Mesodermal cell (in vitro differentiated cells): ENCODE measurements at regions not wholly inside any gene's neighbourhood (a gene's known extent, or its start where the extent isn't known, plus 50 kb on each side); places are given as distances from the start of the nearest gene placed in this dataset.

Experiments
- H3K27ac ChIP-seq: 2 replicates; pipeline ENCODE4 v1.7.0; 2013; ENCODE audit warnings: mild to moderate bottlenecking, low read depth, low read length, moderate library complexity; ENCODE audit not compliant: severe bottlenecking
- H3K36me3 ChIP-seq: 2 replicates; pipeline ENCODE4 v1.7.1; 2013; ENCODE audit warnings: mild to moderate bottlenecking, low read length, moderate library complexity; ENCODE audit not compliant: control insufficient read depth, insufficient read depth
- H3K4me1 ChIP-seq: one replicate; pipeline ENCODE4 v1.7.1; 2013; ENCODE audit warnings: mild to moderate bottlenecking, low read length; ENCODE audit not compliant: insufficient read depth, control insufficient read depth, poor library complexity, severe bottlenecking
- H3K4me3 ChIP-seq: 2 replicates; pipeline ENCODE4 v1.7.0; 2013; ENCODE audit warnings: low read length, control low read depth, mild to moderate bottlenecking; ENCODE audit not compliant: insufficient read depth, poor library complexity, severe bottlenecking; ENCODE audit errors: extremely low read depth
- H3K9me3 ChIP-seq: 2 replicates; pipeline ENCODE4 v1.7.1; 2013; ENCODE audit warnings: mild to moderate bottlenecking, low read length, moderate library complexity; ENCODE audit not compliant: control insufficient read depth
- WGBS, 2 experiments: methylation state at CpG; one replicate each; pipeline ENCODE4 v1.1.5; 2013; ENCODE audit warnings: missing lambda C conversion rate in 2 of 2; ENCODE audit not compliant: insufficient coverage in 2 of 2; 5-methylcytosine and 5-hydroxymethylcytosine counted together

GRCh38 chr6:122020588-122021264 lies 378.7 kb upstream of the HSF2 start:
- 70 to 89% methylated on average over 2 of the region's 3 CpGs for WGBS, 2 experiments
- Histone ChIP-seq H3K4me1 (no peaks in the 10 kb centered on the region), H3K4me3 (no peak overlapping the region), H3K27ac (no peak overlapping the region), H3K9me3 (no peaks in the 10 kb centered on the region), H3K36me3 (no peaks in the 10 kb centered on the region)

DNA sequence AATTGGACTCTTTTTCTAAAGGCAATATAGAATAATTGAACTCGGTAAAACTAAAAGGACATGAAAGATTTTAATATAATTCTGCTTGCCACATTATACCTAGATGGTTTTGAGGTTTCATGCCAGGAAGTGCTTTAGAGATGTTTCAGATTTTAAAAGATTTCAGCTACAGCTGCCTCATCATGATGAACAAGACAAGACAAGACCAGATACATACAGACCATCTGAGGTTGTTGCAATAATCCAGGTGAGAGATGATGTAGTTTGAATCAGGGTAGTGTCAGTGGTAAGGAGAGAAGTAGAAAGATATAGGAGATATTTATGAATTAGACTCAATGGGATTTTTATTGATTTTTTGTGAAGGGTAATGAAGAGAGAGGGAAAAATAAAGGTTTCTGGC lies 374.3 kb upstream of the HSF2 start:
- Histone ChIP-seq H3K4me3 (no peak overlapping the region), H3K9me3 (no peaks in the 10 kb centered on the region), H3K36me3 (no peaks in the 10 kb centered on the region), H3K4me1 (no peaks in the 10 kb centered on the region), H3K27ac (no peak overlapping the region)
- no CpG with 5 or more reads among the region's 1 CpG for WGBS, 2 experiments

DNA sequence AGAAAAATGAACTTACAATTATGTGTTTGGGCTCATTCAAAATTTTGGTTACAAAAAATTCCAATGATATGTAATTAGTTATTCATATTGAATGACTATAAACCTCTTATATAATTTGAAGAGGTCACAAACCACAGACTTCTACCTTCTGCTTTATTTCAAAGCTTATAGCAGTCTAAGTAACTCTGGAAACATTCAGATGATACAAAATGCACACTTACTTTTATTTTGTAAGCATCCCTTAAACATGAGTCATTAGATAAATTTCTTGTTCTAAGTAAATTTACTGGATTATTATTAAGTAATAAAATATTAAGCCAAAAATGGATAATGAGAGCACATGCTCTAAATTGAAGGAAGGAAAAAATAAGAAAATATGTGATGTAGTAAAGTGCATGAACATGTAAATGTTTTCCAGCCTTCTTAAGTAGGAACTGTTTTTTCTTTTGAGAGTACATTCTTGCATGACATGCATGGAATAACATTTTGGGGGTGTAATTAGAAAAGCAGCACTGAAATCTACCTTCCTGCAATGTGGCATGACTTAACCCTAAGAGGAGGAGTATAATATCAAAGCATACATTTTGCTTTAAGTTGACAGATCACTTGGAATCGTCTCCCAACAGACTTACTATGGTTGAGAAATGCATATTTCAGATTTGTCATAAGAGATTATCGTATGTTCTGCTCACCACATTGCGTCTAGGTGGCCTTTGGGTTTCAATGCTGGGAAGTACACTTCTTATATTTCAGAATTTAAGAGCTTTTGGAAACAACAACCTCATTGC lies 372.7 kb upstream of the HSF2 start:
- Histone ChIP-seq H3K36me3 (no peaks in the 10 kb centered on the region), H3K9me3 (no peaks in the 10 kb centered on the region), H3K27ac (no peak overlapping the region), H3K4me1 (no peaks in the 10 kb centered on the region), H3K4me3 (no peak overlapping the region)
- no CpG with 5 or more reads among the region's 3 CpGs for WGBS, 2 experiments

GRCh38 chr6:122028933-122029522 lies 370.4 kb upstream of the HSF2 start:
- no peaks in the 10 kb centered on the region for H3K36me3 ChIP-seq
- no peak overlapping the region for H3K4me3 ChIP-seq
- WGBS, 2 experiments, result 79 to 100% methylated on average over 2 to 3 of the region's 5 CpGs
- H3K9me3 ChIP-seq, result no peaks in the 10 kb centered on the region
- H3K27ac ChIP-seq, result no peak overlapping the region
- no peaks in the 10 kb centered on the region for H3K4me1 ChIP-seq

DNA sequence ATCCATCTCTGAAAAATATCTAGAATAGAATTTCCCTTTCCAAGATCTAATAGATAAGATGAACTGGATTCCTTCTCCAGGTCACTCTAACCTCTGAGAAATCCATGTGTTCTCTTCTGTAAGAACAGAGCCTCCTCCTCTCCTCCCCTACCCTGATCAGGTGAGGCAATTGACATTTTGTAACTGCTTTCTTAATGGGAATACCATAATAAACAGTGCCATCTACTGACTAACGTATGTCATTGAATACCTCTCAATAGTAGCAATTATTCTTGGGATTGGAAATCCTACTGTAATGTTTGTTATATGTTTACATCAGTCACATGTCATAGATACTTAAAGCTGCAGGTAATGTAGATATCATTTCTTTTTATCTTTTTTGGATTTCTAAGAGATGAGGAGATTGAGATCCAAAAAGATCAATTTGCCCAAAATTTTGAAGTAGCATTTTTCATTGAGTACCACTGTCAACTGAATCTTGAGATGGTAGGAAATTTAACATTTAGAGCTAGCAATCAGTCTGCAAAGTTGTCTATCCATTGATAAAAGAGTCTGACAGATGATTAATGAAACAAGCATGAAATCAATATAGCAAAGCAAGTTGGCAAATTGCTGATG lies 365.8 kb upstream of the HSF2 start:
- Histone ChIP-seq H3K9me3 (no peaks in the 10 kb centered on the region), H3K4me1 (no peaks in the 10 kb centered on the region), H3K36me3 (no peaks in the 10 kb centered on the region), H3K27ac (no peak overlapping the region), H3K4me3 (no peak overlapping the region)
- WGBS, 2 experiments, result no CpG with 5 or more reads among the region's 1 CpG

DNA sequence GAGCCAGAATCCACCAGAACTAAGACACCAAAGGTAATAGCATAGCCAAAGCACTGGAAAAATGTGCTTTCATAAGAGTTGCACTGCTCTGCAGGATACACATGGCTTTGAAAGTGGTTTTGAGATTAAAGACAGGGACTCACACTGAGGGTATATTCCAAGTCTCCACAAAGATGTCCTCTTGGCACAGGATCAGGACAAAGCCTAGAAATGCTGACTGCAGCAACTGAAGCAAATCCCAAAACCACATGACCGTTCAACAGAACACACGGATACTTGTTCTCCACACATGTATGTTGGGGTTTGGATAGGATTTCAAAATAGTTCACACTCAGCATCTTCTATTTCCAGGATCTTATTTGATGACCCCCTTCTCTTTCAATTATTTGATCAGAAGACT lies 364.3 kb upstream of the HSF2 start:
- WGBS, 2 experiments, result 77% methylated on average over 2 of the region's 2 CpGs; no CpG with 5 or more reads in 1 of the 2 experiments
- no peaks in the 10 kb centered on the region for H3K4me1 ChIP-seq
- H3K9me3 ChIP-seq, result no peaks in the 10 kb centered on the region
- H3K27ac ChIP-seq, result no peak overlapping the region
- H3K4me3 ChIP-seq, result no peak overlapping the region
- no peaks in the 10 kb centered on the region for H3K36me3 ChIP-seq

GRCh38 chr6:122040261-122040660 lies 359.2 kb upstream of the HSF2 start:
- no peaks in the 10 kb centered on the region for H3K9me3 ChIP-seq
- H3K36me3 ChIP-seq, result no peaks in the 10 kb centered on the region
- no peak overlapping the region for H3K27ac ChIP-seq
- 83 to 100% methylated on average over 1 of the region's 2 CpGs for WGBS, 2 experiments
- H3K4me3 ChIP-seq, result no peak overlapping the region
- no peaks in the 10 kb centered on the region for H3K4me1 ChIP-seq

DNA sequence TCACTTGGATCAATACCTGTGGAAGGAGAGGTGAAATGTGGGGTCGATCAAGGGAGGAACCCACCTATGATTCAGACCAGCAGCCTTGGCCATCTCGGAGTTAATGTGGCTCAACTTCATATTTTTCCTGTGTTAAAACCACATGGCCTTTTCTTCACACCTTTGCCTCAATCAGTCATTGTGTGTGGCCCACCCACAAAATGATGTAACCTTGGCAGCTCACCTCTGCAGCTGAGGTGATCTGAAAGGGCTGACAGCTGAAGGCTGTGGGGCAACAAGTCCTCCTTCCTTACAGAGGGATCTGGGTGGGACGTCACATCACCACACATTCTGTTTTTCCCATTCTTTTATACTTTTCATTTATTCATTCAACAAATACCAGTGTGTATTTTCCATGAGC lies 357.1 kb upstream of the HSF2 start:
- H3K4me3 ChIP-seq, result no peak overlapping the region
- no peaks in the 10 kb centered on the region for H3K9me3 ChIP-seq
- no peaks in the 10 kb centered on the region for H3K4me1 ChIP-seq
- WGBS, 2 experiments, result 88 to 100% methylated on average over 1 to 2 of the region's 3 CpGs
- no peaks in the 10 kb centered on the region for H3K36me3 ChIP-seq
- no peak overlapping the region for H3K27ac ChIP-seq

DNA sequence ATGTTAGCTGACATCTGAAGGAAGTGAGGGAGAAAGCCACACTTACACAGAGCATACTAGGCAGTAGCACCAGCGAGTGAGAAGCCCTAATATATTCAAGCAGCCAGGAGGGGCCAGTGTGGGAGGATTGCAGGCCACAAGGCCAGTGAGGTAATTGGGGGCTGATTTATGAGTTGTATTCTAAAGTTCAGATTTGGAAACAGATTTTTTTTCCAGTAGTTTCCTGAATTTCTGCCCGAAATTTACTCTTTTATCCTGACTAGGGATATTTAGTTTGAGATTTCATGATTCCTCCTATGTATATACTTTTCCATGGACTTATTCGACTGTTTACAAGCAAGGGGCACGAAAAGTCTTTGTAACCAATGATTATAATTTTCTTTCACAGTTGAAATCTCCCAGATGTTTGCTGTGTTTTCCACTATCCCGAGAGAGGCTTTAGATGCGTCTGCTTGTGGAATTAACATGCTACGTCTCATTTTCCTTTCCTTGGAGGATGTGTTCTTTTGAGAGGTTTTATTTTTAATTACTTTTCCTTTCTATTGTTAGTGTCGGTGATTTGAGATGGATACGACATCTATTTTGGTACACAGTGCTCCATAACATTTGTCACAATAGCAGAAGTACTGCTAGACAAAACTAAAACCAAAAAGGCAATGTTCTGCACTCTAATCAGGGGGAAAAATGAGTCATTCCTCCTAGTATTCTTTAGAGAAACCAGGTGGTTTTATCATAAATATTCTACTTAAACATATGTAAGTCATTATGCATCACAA lies 356.3 kb upstream of the HSF2 start:
- Histone ChIP-seq H3K27ac (no peak overlapping the region), H3K9me3 (no peaks in the 10 kb centered on the region), H3K4me1 (no peaks in the 10 kb centered on the region), H3K36me3 (no peaks in the 10 kb centered on the region), H3K4me3 (no peak overlapping the region)
- 100% methylated on average over 1 of the region's 9 CpGs; no CpG with 5 or more reads in 1 of the 2 experiments for WGBS, 2 experiments

GRCh38 chr6:122048570-122048969 lies 350.9 kb upstream of the HSF2 start:
- Histone ChIP-seq H3K27ac (no peak overlapping the region), H3K4me1 (peaks cover 4% of the 10 kb centered on the region), H3K9me3 (no peaks in the 10 kb centered on the region), H3K4me3 (no peak overlapping the region), H3K36me3 (no peaks in the 10 kb centered on the region)
- WGBS, 2 experiments, result no CpG with 5 or more reads among the region's 3 CpGs
